ENCODE measurements at regions not wholly inside any gene's neighbourhood (a gene's known extent, or its start where the extent isn't known, plus 50 kb on each side); places are given as distances from the start of the nearest gene placed in this dataset.

DNA sequence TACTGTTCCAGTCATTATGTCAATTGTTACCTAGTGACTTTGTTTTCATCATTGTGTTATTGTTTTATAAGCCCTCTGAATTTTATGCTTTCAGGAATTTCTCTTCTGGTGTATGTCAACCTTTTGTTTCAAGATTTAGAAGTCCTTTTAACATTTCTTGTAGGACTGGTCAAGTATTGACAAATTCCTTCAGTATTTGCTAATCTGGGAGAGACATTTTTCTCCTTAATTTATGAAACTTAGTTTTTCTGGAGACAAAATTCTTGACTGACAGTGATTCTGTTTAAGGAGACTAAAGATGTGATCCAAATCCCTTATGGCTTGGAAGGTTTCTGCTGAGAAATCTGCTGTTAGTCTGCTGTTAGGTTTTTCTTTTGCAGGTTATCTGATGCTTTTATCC, 84.9 kb upstream of the NT5C1B start:
- H3K4me3 ChIP-seq (ENCODE audit: low read length), result no peak overlapping the region
- DNase-seq (ENCODE audit: low read depth), result no peak
- TF ChIP-seq, protein P1, sequence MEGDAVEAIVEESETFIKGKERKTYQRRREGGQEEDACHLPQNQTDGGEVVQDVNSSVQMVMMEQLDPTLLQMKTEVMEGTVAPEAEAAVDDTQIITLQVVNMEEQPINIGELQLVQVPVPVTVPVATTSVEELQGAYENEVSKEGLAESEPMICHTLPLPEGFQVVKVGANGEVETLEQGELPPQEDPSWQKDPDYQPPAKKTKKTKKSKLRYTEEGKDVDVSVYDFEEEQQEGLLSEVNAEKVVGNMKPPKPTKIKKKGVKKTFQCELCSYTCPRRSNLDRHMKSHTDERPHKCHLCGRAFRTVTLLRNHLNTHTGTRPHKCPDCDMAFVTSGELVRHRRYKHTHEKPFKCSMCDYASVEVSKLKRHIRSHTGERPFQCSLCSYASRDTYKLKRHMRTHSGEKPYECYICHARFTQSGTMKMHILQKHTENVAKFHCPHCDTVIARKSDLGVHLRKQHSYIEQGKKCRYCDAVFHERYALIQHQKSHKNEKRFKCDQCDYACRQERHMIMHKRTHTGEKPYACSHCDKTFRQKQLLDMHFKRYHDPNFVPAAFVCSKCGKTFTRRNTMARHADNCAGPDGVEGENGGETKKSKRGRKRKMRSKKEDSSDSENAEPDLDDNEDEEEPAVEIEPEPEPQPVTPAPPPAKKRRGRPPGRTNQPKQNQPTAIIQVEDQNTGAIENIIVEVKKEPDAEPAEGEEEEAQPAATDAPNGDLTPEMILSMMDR (IDR thresholded peaks at IDR 0.05; ENCODE audit: insufficient read depth, low read depth, low read length, missing control alignments), result no peak

DNA sequence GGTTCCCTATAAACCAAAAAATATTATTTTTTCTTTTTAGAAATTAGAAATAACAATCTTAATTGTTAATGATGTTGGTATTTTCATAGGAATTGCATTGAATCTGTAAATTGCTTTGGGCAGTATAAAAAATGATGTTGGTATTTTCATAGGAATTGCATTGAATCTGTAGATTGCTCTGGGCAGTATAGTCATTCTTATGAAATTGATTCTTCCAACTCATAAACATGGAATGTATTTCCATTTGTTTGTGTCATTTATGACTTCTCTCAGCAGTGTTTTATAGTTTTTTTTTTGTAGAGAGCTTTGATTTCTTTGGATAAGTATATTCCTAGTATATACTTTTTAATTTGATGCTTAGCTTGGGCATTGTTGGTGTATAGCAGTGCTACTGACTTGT, 82.0 kb upstream of the NT5C1B start:
- TF ChIP-seq, protein P1 (IDR thresholded peaks at IDR 0.05; ENCODE audit: insufficient read depth, low read depth, low read length, missing control alignments), result no peak
- H3K4me3 ChIP-seq (ENCODE audit: low read length), result no peak overlapping the region
- DNase-seq (ENCODE audit: low read depth), result peak; percentile 49

DNA sequence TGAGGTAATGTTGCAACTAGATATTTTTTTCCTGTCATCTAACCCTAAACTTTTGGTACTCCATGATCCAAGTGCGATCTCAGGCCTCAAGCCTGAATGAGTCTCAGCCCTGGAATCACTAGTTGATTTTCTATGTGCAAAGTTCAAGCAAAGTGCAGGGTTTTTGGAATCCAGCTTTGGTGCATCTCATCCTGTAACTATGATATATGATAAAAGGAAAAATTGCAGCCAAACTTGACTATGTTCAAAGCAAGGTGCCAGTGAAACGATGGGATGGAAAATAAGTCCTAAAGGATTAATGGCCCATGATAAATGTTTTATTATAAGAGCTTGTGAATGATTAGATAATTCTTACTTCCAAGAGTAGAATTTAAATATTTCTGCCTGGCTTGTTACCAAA, 78.9 kb upstream of the NT5C1B start:
- DNase-seq (ENCODE audit: low read depth), result no peak
- TF ChIP-seq, protein P1 (IDR thresholded peaks at IDR 0.05; ENCODE audit: insufficient read depth, low read depth, low read length, missing control alignments), result no peak
- H3K4me3 ChIP-seq (ENCODE audit: low read length), result no peak overlapping the region

DNA sequence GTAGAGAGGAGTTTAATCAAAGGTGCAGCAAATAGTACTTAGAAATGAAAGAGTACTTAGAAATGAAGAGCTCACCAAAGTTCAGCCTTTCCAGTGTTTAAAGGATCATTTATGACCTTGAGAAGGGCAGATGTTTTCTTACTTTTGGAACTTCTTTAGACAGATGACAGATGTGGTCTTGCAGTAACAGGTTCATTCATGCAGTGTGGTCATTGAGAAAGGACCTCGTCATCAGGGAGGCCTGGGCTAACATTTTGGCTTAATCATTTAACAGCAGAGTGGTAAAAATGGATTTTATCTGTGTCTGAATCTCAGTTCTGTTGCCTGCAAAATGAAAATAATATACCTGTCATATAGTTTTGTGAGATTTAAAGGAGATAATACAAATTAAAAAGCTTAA, 75.1 kb upstream of the NT5C1B start:
- TF ChIP-seq, protein P1 (IDR thresholded peaks at IDR 0.05; ENCODE audit: insufficient read depth, low read depth, low read length, missing control alignments), result no peak
- DNase-seq (ENCODE audit: low read depth), result peak; percentile 74
- H3K4me3 ChIP-seq (ENCODE audit: low read length), result no peak overlapping the region

DNA sequence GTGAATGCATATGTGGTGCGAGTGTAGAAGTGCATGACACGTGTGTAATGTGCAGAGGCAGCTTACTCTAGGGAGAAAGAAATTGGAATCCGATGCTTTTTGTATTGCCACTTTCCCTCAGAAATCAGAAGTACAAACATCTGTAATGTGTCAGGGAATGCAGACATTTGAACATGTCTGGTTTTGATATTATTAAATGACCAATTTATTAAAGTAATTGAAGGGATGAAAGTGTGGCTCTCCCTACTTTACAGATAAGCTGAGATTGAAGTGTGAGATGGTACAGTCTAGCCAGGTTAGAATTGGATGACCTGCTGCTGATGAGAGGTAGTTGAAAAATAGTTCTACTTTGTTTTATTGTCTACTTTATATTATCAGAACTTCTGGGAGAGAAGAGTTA, 74.5 kb upstream of the NT5C1B start:
- no peak overlapping the region for H3K4me3 ChIP-seq (ENCODE audit: low read length)
- DNase-seq (ENCODE audit: low read depth), result no peak
- TF ChIP-seq, protein P1 (IDR thresholded peaks at IDR 0.05; ENCODE audit: insufficient read depth, low read depth, low read length, missing control alignments), result no peak

DNA sequence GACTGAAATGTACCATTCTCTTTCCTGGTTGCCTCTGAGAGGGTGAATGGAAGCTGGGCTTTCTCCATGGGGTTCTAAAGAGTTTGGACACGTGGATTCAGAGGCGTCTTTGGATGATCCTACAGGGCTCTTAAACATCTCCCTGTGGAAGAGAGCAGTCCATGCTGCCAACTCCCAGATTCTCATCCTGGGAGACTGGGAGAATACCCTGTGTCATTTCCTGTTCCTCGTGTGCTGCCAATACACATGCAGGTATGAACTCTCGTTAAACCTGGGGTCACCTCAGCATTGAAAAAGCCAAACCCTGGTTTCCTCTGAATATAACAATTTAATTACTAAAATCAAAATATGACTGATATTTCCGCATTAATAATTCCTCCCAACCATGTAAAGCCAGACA, 73.3 kb upstream of the NT5C1B start:
- no peak overlapping the region for H3K4me3 ChIP-seq (ENCODE audit: low read length)
- TF ChIP-seq, protein P1 (IDR thresholded peaks at IDR 0.05; ENCODE audit: insufficient read depth, low read depth, low read length, missing control alignments), result no peak
- peak; percentile 9 for DNase-seq (ENCODE audit: low read depth)

DNA sequence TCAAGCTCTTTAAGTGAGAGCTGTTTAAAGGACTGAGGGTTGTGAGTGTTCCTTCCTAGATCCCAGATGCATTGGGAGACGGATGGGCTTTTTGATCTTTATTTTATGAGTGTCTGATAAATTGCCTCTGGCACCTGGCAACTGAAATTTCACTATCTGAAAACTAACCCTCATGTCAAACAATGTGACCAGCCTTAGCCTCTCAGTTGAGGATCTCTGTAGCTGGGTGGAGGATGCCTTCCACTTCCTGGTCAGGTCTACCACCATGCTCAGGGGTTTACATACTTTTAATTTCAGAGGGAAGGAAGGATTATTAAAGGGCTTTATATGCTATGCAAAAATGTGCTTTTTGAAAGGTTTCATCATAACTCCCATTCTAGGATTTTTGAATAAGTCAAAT, 70.5 kb upstream of the NT5C1B start:
- H3K4me3 ChIP-seq (ENCODE audit: low read length), result no peak overlapping the region
- DNase-seq (ENCODE audit: low read depth), result no peak
- TF ChIP-seq, protein P1 (IDR thresholded peaks at IDR 0.05; ENCODE audit: insufficient read depth, low read depth, low read length, missing control alignments), result no peak
